ENCODE measurements at regions not wholly inside any gene's neighbourhood (a gene's known extent, or its start where the extent isn't known, plus 50 kb on each side); places are given as distances from the start of the nearest gene placed in this dataset.

DNA sequence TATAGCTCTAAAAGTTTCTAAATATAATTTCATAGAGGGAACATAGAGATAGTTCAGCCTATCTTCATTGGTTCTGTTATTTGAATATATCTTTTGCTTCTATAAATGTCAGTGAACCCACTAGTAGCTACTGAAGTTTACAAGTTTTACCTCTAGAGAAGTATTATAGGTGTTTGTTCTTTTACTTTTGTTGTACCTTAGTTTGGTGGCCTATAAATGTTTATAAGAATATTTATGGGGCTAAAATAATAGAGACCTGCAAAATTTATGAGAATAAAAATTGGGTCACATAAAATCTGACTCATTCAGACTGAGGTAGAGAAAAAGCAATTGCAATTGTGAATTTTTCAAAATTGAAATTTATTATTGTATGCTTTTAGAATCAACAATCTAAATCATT is 162.6 kb downstream of the SERPINI1 start:
- no peaks in the 10 kb centered on the region for H3K36me3 ChIP-seq
- no peak overlapping the region for H3K27ac ChIP-seq
- DNase-seq = no peak
- no peaks in the 10 kb centered on the region for H3K4me1 ChIP-seq
- no peaks in the 10 kb centered on the region for H3K27me3 ChIP-seq (replicated peaks in 1 of 7)
- TF ChIP-seq POLR2A (IDR thresholded peaks at IDR 0.05) = no peak
- no peak for TF ChIP-seq CTCF (IDR thresholded peaks at IDR 0.05 in 8 of 11, conservative IDR thresholded peaks at IDR 0.05 in 3 of 11)
- TF ChIP-seq POLR2AphosphoS5 (IDR thresholded peaks at IDR 0.05) = no peak
- intact Hi-C loops (cut with DNase I; ENCODE audit: low total_unique reads) = no loop called here
- no peak overlapping the region for H3K4me3 ChIP-seq
- peaks cover 0 to 8% (median 0%) of the 10 kb centered on the region in 8 donors for H3K9me3 ChIP-seq

DNA sequence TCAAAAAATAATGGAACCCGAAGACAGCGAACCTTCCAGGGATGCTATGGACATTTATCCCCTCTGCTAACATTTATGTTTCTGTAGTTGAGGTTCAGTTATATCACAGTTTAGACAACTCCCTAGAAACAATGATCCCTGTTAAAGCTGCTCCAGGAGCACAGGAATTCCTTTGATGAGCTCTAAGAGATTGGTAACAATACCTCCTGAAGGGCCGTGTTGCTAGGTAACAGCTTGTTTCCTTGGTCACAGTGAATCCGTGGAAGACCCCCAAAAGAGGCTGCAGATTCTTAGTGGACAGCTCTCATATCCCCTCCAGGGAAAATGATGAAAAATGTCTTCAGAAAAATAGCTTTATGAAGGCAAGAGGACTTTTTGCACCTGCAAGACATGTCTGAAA is 160.2 kb downstream of the SERPINI1 start:
- Histone ChIP-seq H3K4me3 (no peak overlapping the region), H3K9me3 (peaks cover 0 to 8% (median 0%) of the 10 kb centered on the region in 8 donors), H3K36me3 (no peaks in the 10 kb centered on the region), H3K4me1 (no peaks in the 10 kb centered on the region), H3K27me3 (replicated peaks in 1 of 7) (no peaks in the 10 kb centered on the region), H3K27ac (no peak overlapping the region)
- DNase-seq = no peak
- intact Hi-C loops (cut with DNase I; ENCODE audit: low total_unique reads) = no loop called here
- WGBS, 5 donors = 76 to 85% (median 80%) methylated on average over 4 of the region's 4 CpGs
- TF ChIP-seq CTCF (IDR thresholded peaks at IDR 0.05 in 8 of 11, conservative IDR thresholded peaks at IDR 0.05 in 3 of 11) (no peak), POLR2AphosphoS5 (IDR thresholded peaks at IDR 0.05) (no peak), POLR2A (IDR thresholded peaks at IDR 0.05) (no peak)

- Histone ChIP-seq H3K4me1 (no peaks in the 10 kb centered on the region), H3K27ac (no peak overlapping the region), H3K9me3 (peaks cover 0 to 8% (median 0%) of the 10 kb centered on the region in 8 donors), H3K36me3 (no peaks in the 10 kb centered on the region), H3K27me3 (replicated peaks in 1 of 7) (no peaks in the 10 kb centered on the region), H3K4me3 (no peak overlapping the region)
- WGBS, 5 donors = 75 to 95% (median 82%) methylated on average over 1 of the region's 1 CpG
- TF ChIP-seq POLR2A (IDR thresholded peaks at IDR 0.05) (no peak), CTCF (IDR thresholded peaks at IDR 0.05 in 8 of 11, conservative IDR thresholded peaks at IDR 0.05 in 3 of 11) (no peak), POLR2AphosphoS5 (IDR thresholded peaks at IDR 0.05) (no peak)
- DNase-seq = no peak
- intact Hi-C loops (cut with DNase I; ENCODE audit: low total_unique reads) = no loop called here
Observed at GRCh38 chr3:167895178-167895577, 159.7 kb downstream of the SERPINI1 start.

DNA sequence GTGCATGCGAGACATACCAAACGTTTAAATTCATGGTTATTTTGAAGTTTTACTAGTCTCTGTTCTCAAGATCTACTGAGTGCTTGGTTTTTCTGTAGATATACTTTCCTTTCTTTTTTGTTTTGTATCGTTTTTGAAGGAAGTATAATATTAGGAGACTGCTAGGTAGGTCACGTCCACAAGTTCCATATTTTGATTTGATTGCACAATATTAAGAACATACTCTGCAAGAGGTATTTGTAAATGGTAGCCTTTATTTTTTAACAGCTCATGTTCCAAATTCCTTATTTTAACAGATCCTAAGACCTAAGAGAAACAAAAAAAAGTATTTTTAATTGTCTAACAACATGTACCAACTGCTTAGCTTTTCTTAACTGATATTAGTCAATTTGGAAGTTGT is 156.7 kb downstream of the SERPINI1 start:
- DNase-seq = no peak
- H3K4me3 ChIP-seq = no peak overlapping the region
- no peaks in the 10 kb centered on the region for H3K27me3 ChIP-seq (replicated peaks in 1 of 7)
- TF ChIP-seq CTCF (IDR thresholded peaks at IDR 0.05 in 8 of 11, conservative IDR thresholded peaks at IDR 0.05 in 3 of 11) = no peak
- TF ChIP-seq POLR2A (IDR thresholded peaks at IDR 0.05) = no peak
- no peak for TF ChIP-seq POLR2AphosphoS5 (IDR thresholded peaks at IDR 0.05)
- H3K36me3 ChIP-seq = no peaks in the 10 kb centered on the region
- intact Hi-C loops (cut with DNase I; ENCODE audit: low total_unique reads) = no loop called here
- H3K9me3 ChIP-seq = no peaks in the 10 kb centered on the region
- WGBS, 5 donors = 54 to 75% (median 68%) methylated on average over 4 of the region's 4 CpGs
- H3K27ac ChIP-seq = no peak overlapping the region
- no peaks in the 10 kb centered on the region for H3K4me1 ChIP-seq

All from spleen (tissue), 11 donors.